Non-pigmented ciliary epithelial cell (primary cell): ENCODE measurements at regions not wholly inside any gene's neighbourhood (a gene's known extent, or its start where the extent isn't known, plus 50 kb on each side); places are given as distances from the start of the nearest gene placed in this dataset.

ENCODE experiments used
- DNase-seq: peaks from one replicate; pipeline ENCODE4 v3.0.0-alpha.2; 2010; ENCODE audit warnings: low read depth

DNA sequence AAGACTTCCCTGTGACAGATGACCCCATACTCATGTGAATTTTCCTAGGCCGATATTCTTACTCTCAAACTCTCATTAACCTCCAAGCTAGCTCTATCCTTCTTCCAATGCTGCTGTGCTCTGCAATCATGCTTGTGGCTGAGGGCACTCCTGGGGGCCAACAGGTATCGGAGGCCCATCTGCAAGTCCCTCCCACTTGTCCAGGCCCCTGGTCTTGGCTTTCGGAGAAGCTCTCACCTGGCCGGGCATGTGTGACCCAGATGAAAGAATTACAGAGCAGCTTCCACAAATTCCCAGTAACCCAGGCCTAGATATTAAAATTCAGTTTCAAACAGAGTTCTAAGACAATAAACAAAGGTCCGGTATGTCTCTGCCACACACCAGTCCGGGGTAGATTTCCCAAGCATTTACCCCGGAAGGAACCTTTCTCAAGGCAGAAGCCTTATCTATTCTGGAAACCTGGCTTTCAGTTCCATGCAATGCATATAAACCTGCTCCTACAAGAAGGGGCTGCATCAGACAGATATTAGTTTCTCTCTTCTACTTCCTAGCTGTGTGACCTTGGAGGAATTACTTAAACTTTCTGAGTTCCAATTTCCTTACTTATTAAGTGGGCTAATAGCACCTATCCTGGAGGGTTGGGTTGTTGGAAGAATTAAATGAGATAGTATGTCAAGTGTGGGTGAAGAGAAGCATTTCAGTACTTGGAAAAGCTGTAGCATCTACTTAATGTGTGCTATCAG, 270.8 kb downstream of the PTTG2 start:
- DNase-seq, result no peak

DNA sequence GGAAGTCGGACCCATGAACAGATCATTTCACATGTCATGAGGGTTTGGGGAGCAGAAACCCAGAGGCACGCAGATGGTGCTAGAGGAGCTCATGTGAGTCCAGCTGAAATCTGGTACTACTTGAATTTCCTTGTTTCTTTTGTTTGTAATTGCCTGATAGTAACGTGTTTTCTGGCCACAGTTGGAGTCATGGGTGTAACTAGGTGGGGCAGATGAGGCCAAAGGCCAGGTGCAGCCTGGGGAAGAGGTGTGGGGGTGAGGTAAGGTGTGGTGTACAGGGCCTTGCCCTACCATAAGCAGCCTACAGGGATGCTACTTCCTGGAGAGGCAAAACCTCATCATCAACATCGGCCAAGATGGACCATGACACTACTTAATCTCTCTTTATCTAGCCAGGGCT, 271.4 kb downstream of the PTTG2 start:
- DNase-seq, result no peak

DNA sequence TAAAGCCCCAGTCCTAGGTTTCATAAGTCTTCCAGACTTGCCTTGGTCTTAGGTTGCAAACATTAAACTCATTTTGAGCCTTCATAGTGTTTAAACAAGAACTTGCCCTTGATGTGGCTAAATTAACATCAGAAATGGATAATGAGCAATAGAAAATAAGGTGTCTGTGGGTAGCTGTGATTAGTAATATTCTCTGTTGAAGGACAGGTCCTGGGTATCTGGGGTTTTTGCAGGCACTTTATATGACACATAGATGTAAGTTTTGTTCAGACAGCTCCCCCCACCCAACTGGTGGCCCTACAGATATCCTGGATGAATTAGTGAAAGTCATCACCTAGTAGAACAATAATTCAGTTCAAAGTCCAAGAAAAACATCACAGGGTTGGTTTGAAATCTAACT, 272.5 kb downstream of the PTTG2 start:
- DNase-seq, result no peak

DNA sequence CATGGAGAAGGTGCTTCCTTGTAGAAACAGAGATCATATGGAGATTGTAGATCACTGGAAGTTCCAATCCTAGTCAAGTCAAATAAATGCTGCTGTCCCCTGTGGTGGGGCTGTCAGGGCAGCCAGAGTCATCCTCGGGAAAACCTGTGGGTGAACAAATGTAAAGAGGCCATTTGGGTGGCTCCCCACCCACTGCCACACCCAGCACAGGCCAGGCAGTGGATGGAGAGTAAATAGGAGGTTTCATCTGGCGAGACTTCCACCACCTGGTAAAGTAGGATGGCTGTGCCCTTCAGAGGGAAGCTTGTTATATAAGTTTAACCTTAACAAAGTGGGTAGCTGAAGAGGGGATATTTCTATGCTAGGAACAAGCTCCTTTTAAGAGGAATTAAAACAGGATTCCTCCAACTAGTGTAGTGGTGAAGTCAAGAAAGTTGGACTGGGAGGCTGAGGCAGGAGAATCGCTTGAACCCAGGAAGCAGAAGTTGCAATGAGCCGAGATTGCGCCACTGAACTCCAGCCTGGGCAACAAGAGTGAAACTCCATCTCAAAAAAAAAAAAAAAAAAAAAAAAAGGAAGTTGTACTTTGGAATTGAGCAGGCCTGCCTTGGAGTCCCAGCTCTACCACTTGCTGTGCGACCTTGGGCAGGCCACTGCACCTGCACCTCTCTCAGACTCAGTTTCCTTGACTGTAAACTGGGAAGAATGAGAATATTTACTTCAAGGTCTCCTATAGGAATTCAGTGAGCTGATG, 273.7 kb downstream of the PTTG2 start:
- DNase-seq, result no peak

DNA sequence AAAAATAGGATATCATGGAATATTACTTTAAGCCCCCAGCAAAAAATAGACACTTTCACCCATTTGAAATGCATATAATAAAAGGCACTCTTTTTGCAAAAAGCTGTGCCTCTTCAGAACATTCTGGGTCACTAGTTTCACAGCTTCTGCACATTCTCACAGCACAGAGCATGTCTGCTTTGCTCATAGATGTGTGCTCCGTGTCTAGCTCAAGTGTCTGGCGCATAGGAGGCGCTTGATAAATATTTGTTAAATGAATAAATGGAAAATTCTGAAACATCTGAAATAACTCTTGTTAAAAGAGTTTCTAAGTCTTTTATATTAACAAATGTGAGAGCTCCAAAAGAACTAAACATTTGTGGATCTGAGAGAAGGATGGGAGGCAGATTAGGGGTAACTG, 275.2 kb downstream of the PTTG2 start:
- no peak for DNase-seq

DNA sequence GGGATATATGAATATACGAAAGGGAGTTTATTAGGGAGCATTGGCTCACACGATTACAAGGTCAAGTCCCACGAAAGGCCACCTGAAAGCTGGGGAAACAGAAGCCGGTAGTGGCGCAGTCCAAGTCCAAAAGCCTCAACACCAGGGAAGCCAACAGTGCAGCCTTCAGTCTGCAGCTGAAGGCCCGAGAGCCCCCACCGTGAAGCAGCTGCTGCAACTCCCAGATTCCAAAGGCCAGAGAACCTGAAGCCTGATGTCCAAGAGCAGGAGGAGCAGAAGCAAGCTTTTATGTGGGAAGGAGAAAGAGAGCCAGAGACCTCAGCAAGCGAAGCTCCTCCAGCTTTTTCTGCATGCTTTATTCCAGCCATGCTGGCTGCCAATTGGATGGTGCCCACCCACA, 275.8 kb downstream of the PTTG2 start:
- DNase-seq, result no peak

DNA sequence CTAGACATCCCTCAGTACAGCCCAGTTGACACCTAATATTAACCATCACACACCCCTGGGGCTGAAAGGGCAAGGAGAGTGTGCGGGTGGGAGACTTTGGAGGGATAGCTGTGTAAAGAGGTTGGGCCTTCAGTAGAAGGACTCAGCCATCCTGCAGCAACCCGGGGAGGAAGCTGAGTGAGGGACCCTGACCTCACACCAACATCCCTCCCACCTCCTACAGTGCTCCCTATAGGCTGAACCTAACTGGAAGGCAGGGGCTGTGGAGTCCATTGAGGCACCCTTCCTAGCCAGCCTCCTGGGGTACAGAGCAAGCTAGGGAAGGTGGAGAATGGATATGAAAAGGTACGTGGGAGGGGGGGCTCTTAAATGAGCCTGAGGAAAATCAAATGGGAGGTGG, 276.3 kb downstream of the PTTG2 start:
- DNase-seq, result no peak

DNA sequence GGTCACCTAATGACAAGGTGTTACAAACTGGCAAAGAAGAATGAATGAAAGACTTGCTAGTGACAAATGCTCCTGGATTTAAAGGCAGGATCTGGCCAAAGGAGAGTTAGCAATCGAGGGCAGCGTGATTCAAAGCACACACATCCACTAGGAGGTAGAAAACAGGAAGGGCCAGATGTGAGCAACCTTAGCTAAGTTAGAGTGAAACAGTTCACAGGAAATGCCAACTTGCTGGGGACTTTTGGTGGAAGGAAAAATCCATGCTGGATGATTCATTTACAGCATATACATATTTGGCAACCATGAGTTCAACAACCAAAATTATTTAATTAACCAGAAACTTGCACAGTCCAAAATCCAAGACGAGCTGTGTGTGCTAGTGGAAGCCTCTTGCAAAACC, 276.9 kb downstream of the PTTG2 start:
- DNase-seq, result peak; percentile 27

DNA sequence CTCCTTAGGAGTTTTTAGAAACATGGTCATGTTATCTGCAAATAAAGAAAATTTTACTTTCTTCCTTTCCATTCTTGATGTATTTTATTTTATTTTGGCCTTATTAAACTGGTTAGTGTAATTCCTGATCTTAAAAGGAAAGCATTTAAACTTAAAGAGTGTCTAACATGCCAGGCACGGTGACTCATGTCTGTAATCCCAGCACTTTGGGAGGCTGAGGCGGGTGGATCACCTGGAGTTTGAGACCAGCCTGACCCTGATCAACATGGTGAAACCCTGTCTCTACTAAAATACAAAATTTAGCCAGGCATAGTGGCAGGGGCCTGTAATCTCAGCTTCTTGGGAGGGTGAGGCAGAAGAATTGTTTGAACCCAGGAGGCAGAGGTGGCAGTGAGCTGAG, 281.3 kb downstream of the PTTG2 start:
- no peak for DNase-seq

DNA sequence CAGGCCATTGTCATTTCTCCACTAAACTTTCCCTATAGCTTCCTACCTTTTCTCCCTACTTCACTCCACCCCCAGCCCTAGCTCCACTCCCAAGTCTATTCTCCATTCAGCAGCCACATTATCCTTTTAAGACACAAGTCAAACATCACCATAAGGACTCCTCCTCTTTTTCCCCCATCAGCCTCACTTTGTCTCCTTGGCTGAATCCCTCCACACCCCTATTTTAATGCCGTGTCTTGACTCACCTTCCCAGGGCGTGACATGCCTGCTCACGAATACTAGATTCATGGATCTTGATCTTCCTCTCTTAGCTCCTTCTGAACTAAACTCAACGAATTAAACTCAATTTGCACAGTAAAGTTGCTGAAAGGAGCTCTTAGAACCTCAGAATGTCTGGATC, 281.9 kb downstream of the PTTG2 start:
- no peak for DNase-seq

DNA sequence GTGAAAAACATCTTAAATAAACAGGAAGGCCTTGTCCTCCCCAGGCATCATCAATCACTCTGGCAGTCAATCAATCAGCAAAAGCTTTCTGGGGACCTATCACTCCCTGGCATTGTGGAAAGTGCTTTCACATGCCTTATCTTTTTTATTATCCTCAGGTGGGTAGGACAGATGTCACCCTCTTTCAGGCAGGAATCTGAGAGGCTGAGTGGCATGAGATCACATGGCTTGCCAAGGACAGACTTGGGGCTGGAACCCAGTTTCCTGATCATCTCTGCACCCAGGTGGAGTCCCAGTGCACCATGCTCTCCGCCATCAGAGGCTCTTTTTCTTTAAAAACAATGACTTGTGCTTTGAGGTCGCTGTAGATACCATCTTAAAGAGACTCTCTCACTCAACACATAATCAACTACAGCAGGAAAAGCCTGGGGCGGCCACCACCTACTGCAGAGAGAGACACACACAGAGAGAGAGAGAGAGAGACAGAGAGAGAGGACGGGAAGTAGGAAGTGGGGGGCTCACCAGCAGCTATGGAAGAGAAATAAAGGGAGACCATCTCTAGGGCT, 282.7 kb downstream of the PTTG2 start:
- no peak for DNase-seq

DNA sequence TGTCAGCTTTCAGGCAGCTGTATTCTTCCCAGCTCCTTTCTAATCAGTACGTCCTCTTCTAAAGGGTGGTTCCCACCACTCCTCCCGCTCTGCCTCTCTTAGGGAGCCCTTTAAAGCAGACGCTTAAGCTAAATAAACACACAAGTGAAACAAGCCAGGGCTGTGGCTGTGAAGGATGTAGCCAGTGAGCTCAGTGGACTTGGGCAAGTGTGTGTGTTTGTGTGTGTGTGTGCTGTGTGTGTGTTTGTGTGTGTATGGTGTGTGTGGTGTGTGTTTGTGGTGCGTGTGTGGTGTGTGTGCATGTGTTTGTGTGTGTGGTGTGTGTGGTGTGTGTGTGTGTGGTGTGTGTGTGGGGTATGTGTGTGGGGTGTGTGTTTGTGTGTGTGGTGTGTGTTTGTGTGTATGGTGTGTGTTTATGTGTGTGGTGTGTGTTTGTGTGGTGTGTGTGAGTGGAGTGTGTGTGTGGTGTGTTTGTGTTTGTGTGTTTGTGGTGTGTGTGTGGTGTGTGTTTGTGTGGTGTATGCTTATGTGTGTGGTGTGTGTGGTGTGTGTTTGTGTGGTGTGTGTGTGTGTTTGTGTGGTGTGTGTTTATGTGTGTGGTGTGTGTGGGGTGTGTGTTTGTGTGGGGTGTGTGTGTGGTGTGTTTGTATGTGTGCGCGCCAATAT, 283.3 kb downstream of the PTTG2 start:
- DNase-seq, result no peak

DNA sequence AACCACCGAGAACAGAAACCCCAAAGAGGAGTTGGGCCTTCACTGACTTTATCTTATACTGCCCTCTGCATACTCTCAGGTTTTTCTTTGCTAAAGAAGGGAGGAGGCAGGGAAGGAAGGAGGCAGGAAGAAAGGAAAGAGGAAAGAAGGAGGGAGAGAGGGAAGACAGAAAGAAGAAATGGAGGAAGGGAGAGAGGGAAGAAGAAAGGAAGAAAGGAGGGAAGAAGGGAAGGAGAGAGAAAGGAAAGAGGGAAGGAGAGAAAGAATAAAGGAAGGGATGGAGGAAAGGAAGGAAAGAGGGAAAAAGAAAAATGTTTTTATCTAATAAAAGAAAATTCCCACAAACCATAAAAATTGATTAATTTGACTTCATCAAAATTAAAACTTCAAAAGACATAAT, 294.6 kb downstream of the PTTG2 start:
- no peak for DNase-seq

DNA sequence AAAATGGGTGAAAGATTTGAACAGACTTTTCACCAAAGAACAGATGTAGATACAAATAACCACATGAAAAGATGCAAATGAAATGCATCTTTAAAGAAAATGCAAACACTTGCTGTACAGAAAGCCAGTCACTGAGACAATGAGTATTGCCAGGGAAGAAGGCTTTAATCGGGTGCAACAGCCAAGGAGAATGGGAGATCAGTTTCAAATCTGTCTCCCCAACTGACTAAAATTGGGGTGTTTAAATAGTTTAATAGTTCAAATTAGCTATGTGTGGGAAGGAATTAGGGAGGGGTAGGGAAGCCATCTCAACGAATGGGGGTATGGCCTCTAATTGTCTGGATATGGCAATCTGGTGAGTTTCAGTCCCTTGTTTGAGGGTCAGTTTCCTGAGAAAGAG, 295.4 kb downstream of the PTTG2 start:
- no peak for DNase-seq

DNA sequence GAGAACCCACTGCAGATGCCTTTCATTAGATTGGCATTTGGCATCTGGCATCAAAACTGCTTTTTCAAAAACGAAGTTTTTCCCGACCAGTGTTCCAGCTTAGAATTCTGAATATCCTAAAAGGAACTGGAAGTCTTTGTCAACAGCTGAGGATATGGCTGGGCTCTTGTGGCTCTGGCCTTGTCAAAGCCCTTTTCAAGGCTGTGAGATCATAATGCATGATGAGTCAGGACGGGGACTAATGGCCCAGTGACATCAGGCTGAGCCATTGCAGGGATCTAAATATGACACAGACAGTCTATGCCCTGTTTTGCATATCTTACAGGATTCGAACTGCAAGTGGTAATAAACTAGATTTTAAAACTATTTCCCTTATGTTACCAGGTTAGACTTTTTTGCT, 306.4 kb downstream of the PTTG2 start:
- DNase-seq, result no peak

DNA sequence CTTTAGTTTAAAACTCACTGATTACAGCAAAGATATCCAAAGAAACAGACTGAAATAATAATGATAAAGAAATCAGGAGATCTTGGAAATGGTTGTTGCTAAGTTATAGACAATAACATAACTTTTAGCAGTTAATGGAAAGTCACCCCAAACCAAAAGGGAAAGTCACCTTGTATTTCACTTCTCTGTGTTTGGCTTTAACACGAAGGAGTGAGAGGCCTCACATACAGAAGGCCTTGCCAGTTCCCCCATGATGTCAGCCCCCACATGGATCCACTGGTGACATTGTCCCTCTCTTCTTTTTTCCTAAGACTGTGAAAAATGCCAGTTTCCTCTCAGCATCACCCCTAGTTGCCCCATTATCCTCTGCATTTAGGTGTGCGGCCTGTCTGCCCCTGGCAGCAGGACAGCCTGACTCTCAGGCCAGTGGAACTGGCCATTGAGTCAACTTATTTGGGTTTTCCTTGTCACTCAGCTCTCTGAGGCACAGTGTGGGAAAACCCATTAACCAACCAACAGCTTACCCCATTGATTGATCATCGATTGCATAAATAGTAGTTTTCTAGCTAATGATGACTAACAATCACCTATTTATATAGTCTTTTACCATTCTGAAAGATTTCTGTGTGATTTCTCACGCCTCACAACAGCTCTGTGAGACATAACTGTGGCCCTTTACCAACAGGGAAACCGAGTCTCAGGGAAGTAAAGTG, 308.1 kb downstream of the PTTG2 start:
- DNase-seq, result no peak

DNA sequence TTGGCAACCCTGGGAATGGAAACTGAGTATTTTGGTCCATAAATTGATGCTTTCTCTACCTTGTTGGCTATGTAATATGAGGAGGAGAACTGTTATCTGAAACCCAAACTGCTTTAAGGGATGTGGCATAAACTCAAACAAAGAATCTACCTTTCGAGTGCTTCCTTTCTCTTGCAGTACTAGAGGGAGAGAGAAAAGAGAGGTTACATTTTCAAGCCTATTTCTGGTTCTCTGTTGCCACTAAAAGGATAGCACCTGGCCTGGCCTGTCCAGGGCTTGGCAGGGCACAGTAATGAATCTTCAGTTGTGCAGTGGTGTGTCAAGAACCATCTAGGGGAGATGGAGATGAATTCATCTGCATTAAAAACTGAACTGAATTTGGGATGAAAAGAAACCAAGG, 308.6 kb downstream of the PTTG2 start:
- no peak for DNase-seq

DNA sequence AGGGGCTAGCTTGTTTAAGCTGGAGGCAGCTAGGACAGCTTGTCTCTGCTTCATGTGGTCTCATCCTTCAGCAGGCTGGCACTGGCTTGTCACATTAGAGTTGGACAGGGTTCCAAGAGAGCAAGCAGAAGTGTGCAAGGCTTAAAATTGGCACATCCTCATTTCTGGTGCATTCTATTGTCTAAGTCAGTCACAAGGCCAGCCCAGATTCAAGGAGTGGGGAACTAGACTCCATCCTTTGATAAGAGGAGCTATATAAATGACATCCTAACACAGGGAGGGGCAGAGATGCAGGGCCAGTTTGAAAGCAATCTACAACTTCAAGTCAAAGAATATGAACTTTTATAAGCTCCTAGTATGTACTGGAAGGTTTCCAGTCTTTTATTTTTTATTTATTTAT, 313.2 kb downstream of the PTTG2 start:
- no peak for DNase-seq

DNA sequence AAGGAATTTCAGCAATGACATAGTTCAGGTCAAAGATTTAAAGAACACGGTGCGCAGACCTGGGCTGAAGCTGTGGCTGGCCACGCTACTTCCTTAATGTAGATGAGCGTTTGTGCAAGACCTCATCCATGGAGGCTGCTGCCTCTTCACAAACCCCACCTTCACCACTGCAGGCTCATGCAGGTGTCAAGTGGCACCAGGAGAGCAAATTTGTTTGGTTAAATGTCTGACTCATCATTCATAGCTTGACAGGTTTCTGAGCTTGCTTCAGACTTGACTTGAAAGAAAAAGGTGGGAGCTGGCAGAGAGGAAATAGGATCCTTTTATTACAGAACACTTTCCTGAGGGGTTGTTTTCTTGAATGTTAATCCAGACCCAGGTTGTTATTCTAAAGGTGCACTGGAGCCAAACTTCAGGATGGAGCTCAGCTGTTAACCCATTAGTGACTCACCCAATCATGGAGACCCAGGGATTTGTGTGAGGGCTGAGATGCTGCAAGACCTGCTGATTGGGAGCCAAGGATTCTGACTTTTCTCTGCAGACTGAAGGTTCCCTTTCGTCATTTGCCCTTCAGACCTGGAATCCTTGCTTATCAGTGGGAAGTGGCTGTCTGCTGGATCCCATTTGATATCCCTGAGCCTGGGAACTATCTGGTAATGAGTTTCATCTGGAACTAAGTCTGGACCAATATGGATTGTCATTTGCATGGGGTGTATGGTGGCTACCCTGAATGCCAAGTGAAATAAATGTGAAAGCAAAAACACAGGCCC, 315.3 kb downstream of the PTTG2 start:
- DNase-seq, result no peak

DNA sequence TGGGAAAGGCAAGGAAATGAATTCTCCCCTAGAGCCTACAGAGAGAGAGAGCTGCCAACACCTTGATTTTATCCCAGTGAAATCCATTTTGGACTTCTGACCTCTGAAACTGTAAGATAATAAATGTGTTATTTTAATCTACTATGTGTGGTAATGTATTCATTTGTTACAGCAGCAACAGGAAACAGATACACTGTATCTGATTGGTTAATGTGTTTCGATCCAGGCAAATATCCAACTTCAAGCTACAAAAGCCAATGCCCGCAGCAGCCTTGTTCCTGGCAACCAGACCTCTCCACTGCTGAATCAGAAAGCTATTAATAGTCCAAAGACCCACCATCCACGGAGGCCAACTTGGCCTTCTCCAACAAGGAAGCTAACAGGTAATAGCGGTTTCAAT, 318.1 kb downstream of the PTTG2 start:
- no peak for DNase-seq

DNA sequence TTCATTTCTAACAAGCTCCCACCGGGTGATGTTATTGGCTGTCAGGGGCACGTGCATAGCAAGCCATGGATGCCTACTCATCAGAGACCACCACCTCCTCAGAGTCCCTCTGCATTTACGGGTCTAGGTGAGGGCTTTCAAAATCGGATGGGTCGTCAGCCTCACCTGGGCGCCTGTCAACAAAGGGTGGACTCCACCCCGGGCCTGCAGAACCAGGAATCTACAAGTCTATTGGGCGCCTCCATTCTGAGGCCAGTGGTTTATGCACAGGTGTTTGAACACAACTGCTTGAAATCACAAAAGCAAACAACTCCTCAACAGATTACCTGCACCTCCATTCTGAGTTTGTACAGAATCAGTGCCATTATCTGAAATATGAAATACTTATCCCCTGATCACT, 318.9 kb downstream of the PTTG2 start:
- DNase-seq, result no peak
